CD14-positive monocyte (primary cell): ENCODE measurements at regions not wholly inside any gene's neighbourhood (a gene's known extent, or its start where the extent isn't known, plus 50 kb on each side); places are given as distances from the start of the nearest gene placed in this dataset.

Experiments
- DNase-seq, 3 donors: peaks; one replicate each; pipeline ENCODE4 v3.0.0-alpha.2; 2011 to 2022
- H2AFZ ChIP-seq: 2 replicates; pipeline ENCODE4 v1.6.0; 2012; ENCODE audit warnings: mild to moderate bottlenecking, low read depth, low read length, inconsistent platforms; ENCODE audit not compliant: insufficient read depth, poor library complexity, severe bottlenecking
- H3K27ac ChIP-seq, 2 donors: 1 replicate in 1 of 2; 2 replicates in 1 of 2; pipeline ENCODE4 v1.5.1; 2012 to 2013; ENCODE audit warnings: low read length in 2 of 2, control low read depth in 1 of 2, inconsistent platforms in 1 of 2, low read depth in 1 of 2, mild to moderate bottlenecking in 1 of 2
- H3K27me3 ChIP-seq, 2 donors: one replicate each; pipeline versions ENCODE4 v1.6.0 to v1.6.1; 2011 to 2013; ENCODE audit warnings: low read length in 2 of 2; ENCODE audit not compliant: control insufficient read depth in 2 of 2, insufficient read depth in 2 of 2
- H3K36me3 ChIP-seq, 2 donors: replicated peaks in 1 of 2; 1 replicate in 1 of 2; 2 replicates in 1 of 2; pipeline versions ENCODE4 v1.5.1 to v1.6.1; 2012 to 2013; ENCODE audit warnings: low read length in 2 of 2, control low read depth in 1 of 2, inconsistent platforms in 1 of 2, mild to moderate bottlenecking in 1 of 2; ENCODE audit not compliant: insufficient read depth in 2 of 2, control insufficient read depth in 1 of 2
- H3K4me1 ChIP-seq, 2 donors: 1 replicate in 1 of 2; 2 replicates in 1 of 2; pipeline versions ENCODE4 v1.5.1 to v1.6.1; 2012 to 2013; ENCODE audit warnings: low read length in 2 of 2, control low read depth in 1 of 2, inconsistent platforms in 1 of 2, mild to moderate bottlenecking in 1 of 2, moderate library complexity in 1 of 2; ENCODE audit not compliant: insufficient read depth in 2 of 2, control insufficient read depth in 1 of 2
- H3K4me2 ChIP-seq: replicated peaks from 2 replicates; pipeline ENCODE3; 2012; ENCODE audit warnings: low read length, moderate library complexity, mild to moderate bottlenecking; ENCODE audit not compliant: poor library complexity, severe bottlenecking; ENCODE audit errors: extremely low read depth
- H3K4me3 ChIP-seq, 3 experiments: fragments of 200-600 bp in 1 of 3; sonication (generic) in 1 of 3; replicated peaks in 1 of 3; 1 replicate in 2 of 3; 2 replicates in 1 of 3; pipeline ENCODE4 v1.5.1; 2011 to 2013; ENCODE audit warnings: low read length in 3 of 3, mild to moderate bottlenecking in 3 of 3, control low read depth in 2 of 3, low read depth in 2 of 3, inconsistent platforms in 1 of 3, moderate library complexity in 1 of 3
- H3K79me2 ChIP-seq: 2 replicates; pipeline ENCODE4 v1.6.0; 2012; ENCODE audit warnings: mild to moderate bottlenecking, control low read depth, inconsistent platforms, low read length, moderate library complexity; ENCODE audit not compliant: insufficient read depth
- H3K9ac ChIP-seq: 2 replicates; pipeline ENCODE4 v1.6.0; 2017; ENCODE audit warnings: low read length, mild to moderate bottlenecking; ENCODE audit not compliant: insufficient read depth, poor library complexity, severe bottlenecking
- H3K9me3 ChIP-seq, 2 donors: replicated peaks in 1 of 2; 1 replicate in 1 of 2; 2 replicates in 1 of 2; pipeline versions ENCODE4 v1.5.1 to v1.6.1; 2012 to 2013; ENCODE audit warnings: low read length in 2 of 2, control low read depth in 1 of 2; ENCODE audit not compliant: control insufficient read depth in 1 of 2, insufficient read depth in 1 of 2
- H4K20me1 ChIP-seq: 2 replicates; pipeline ENCODE4 v1.6.0; 2012; ENCODE audit warnings: mild to moderate bottlenecking, low read length, control low read depth, moderate library complexity; ENCODE audit not compliant: insufficient read depth
- H3K27ac Mint-ChIP-seq, 7 donors: one replicate each; pipeline ENCODE4 v1.8.0; 2020; ENCODE audit warnings: mild to moderate bottlenecking in 7 of 7, mixed read lengths in 7 of 7, moderate library complexity in 6 of 7, inconsistent platforms in 2 of 7
- H3K27me3 Mint-ChIP-seq, 3 donors: one replicate each; pipeline ENCODE4 v1.8.0; 2021 to 2022; ENCODE audit warnings: low read depth in 3 of 3, mild to moderate bottlenecking in 3 of 3, mixed read lengths in 3 of 3, moderate library complexity in 3 of 3, inconsistent platforms in 1 of 3
- H3K36me3 Mint-ChIP-seq, 2 donors: one replicate each; pipeline ENCODE4 v1.8.0; 2020; ENCODE audit warnings: mixed read lengths in 2 of 2, inconsistent platforms in 1 of 2, mild to moderate bottlenecking in 1 of 2
- H3K4me1 Mint-ChIP-seq: one replicate; pipeline ENCODE4 v1.8.0; 2020; ENCODE audit warnings: mild to moderate bottlenecking, mixed read lengths
- H3K4me3 Mint-ChIP-seq, 2 donors: one replicate each; pipeline ENCODE4 v1.8.0; 2020; ENCODE audit warnings: mild to moderate bottlenecking in 2 of 2, mixed read lengths in 2 of 2, moderate library complexity in 1 of 2
- H3K9me3 Mint-ChIP-seq, 7 donors: one replicate each; pipeline ENCODE4 v1.8.0; 2020 to 2022; ENCODE audit warnings: mixed read lengths in 7 of 7, mild to moderate bottlenecking in 6 of 7, moderate library complexity in 6 of 7, inconsistent platforms in 2 of 7
- CTCF ChIP-seq: fragments of 200-600 bp; IDR thresholded peaks from one replicate; pipeline ENCODE4 v1.8.0; 2022; ENCODE audit warnings: antibody characterized with exemption, mild to moderate bottlenecking
- WGBS: methylation state at CpG from one replicate; pipeline ENCODE4 v1.1.5; 2013; ENCODE audit warnings: missing lambda C conversion rate; ENCODE audit not compliant: insufficient coverage; 5-methylcytosine and 5-hydroxymethylcytosine counted together
- intact Hi-C, 2 donors: fragments of 100-400 bp; cut with micrococcal nuclease; formaldehyde crosslinking; loops; one replicate each; pipeline versions ENCODE4 v1.15.0 to v1.15.1; 2023

GRCh38 chr14:86050072-86050683, 520.2 kb downstream of the FLRT2 start:
- H3K4me2 ChIP-seq, result no peak overlapping the region
- H3K9ac ChIP-seq, result no peak overlapping the region
- Mint-ChIP-seq H3K27me3 (no peaks in the 10 kb centered on the region), H3K27ac (no peak overlapping the region), H3K9me3 (peaks cover 6 to 13% (median 9%) of the 10 kb centered on the region in 7 donors), H3K36me3 (no peaks in the 10 kb centered on the region), H3K4me3 (no peak overlapping the region), H3K4me1 (no peaks in the 10 kb centered on the region)
- H3K4me3 ChIP-seq, result no peak overlapping the region
- no peak for DNase-seq
- no CpG with 5 or more reads among the region's 2 CpGs for WGBS
- no peaks in the 10 kb centered on the region for H3K79me2 ChIP-seq
- no peak overlapping the region for H3K27ac ChIP-seq
- intact Hi-C loops, result no loop called here
- TF ChIP-seq CTCF, result no peak
- H3K36me3 ChIP-seq, result no peaks in the 10 kb centered on the region
- H3K4me1 ChIP-seq, result no peaks in the 10 kb centered on the region
- peaks cover 0 to 10% of the 10 kb centered on the region in 2 donors for H3K9me3 ChIP-seq
- H2AFZ ChIP-seq, result no peak overlapping the region
- H3K27me3 ChIP-seq, result no peaks in the 10 kb centered on the region
- H4K20me1 ChIP-seq, result no peaks in the 10 kb centered on the region

GRCh38 chr14:86039176-86039575, 509.2 kb downstream of the FLRT2 start:
- no peaks in the 10 kb centered on the region for H3K36me3 ChIP-seq
- H3K79me2 ChIP-seq, result no peaks in the 10 kb centered on the region
- intact Hi-C loops, result no loop called here
- no peak overlapping the region for H3K4me2 ChIP-seq
- H3K9ac ChIP-seq, result no peak overlapping the region
- H3K4me1 Mint-ChIP-seq, result no peaks in the 10 kb centered on the region
- H2AFZ ChIP-seq, result no peak overlapping the region
- no peaks in the 10 kb centered on the region for H4K20me1 ChIP-seq
- peaks cover 0 to 9% (median 3%) of the 10 kb centered on the region in 7 donors for H3K9me3 Mint-ChIP-seq
- no peak for DNase-seq
- no peaks in the 10 kb centered on the region for H3K36me3 Mint-ChIP-seq
- no peak overlapping the region for H3K27ac ChIP-seq
- no peaks in the 10 kb centered on the region for H3K9me3 ChIP-seq
- H3K27me3 ChIP-seq, result no peaks in the 10 kb centered on the region
- no peak overlapping the region for H3K27ac Mint-ChIP-seq
- no peak for TF ChIP-seq CTCF
- WGBS, result no CpG with 5 or more reads among the region's 1 CpG
- no peaks in the 10 kb centered on the region for H3K4me1 ChIP-seq
- H3K4me3 ChIP-seq, result no peak overlapping the region
- no peak overlapping the region for H3K4me3 Mint-ChIP-seq
- no peaks in the 10 kb centered on the region for H3K27me3 Mint-ChIP-seq
